HG03108 (cell line): ENCODE measurements at regions not wholly inside any gene's neighbourhood (a gene's known extent, or its start where the extent isn't known, plus 50 kb on each side); places are given as distances from the start of the nearest gene placed in this dataset.

Experiments used
- ATAC-seq: cut with Tn5 transposase; IDR thresholded peaks from one replicate; pipeline ENCODE4 v1.9.1; 2021; ENCODE audit warnings: moderate library complexity; ENCODE audit not compliant: unreplicated experiment

DNA sequence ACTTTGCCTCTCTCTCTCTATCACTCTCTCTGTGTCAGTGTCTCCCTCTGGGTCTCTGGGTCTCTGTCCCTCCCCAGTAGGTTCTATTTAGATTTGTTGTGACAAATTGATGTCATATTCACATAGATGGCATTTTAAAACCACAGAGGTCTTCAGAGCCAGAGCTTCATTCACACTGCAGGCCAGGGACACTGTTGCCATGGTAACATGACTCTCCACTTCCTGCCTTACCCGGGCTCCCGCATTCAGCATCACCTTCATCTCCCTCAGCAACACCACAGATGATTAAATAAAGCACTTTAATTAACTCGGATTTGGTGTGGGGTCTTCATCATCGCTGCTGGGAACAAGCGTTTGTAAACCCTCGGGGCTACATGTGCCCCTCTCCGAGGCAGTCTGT lies 132.6 kb downstream of the ETS2 start:
- no peak for ATAC-seq

DNA sequence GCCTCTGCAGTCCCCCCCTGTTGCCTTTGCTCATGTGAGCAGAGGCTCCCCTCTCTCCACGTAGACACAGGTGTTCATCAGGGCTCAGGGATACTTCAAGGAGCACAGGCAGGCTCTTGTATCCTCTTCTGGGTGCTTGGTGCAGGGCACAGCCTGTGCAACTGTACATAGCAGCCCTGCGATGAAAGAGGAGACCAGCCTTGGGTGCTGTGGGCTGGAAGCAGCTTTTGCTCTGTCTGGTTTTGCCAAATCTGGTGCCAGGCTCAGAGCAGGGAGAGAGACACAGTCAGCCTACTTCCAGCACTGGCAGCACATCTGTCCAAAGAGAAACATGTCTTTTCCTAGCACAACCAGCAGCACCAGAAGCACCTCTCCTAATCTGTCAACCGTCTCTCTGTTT lies 132.1 kb downstream of the ETS2 start:
- ATAC-seq = no peak

- ATAC-seq = no peak
These were observed 131.6 kb downstream of the ETS2 start for GRCh38 chr21:38937286-38937790.

GRCh38 chr21:38936240-38936639 lies 130.5 kb downstream of the ETS2 start:
- no peak for ATAC-seq

GRCh38 chr21:38933731-38934130 lies 128.0 kb downstream of the ETS2 start:
- ATAC-seq = no peak

- no peak for ATAC-seq
These were observed 125.6 kb downstream of the ETS2 start for GRCh38 chr21:38931291-38931690.

DNA sequence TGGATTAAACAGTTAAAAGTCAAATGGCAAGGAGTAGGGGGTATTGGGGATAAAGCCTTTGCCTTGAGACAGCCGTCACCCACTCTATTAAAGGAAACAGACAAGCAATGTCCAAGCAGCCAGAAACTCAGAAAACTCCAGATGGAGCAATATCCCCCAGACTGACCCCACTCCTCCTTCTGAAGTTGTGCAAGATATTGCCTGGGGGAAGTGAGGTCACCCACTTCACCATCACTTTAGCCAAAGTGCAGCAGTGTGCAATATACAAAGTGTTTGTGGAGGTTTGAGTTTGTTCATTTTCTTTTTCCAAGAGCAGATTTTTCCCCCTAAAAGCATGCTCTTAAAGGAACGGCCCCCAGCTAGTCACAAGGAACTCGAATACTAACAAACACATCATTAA lies 125.1 kb downstream of the ETS2 start:
- ATAC-seq = no peak

- ATAC-seq = no peak
These were observed 124.3 kb downstream of the ETS2 start for GRCh38 chr21:38930066-38930465.

DNA sequence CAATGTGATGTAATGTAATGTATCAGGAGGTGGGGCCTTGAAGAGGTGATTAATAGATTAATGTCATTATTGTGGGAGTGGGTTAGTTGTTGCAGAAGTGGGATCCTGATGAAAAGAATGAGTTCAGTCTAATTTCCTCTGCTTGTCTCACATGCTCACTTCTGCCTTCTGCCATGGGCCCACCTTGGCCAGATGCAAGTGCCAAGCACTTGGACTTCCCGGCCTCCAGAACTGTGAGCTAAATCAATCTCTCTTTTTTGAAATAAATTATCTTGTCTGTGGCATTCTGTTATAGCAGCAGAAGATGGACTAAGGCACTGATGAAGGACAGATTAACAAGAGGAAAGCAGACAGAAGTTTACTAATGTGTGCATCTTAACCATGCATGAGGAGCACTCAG lies 123.9 kb downstream of the ETS2 start:
- ATAC-seq = no peak

DNA sequence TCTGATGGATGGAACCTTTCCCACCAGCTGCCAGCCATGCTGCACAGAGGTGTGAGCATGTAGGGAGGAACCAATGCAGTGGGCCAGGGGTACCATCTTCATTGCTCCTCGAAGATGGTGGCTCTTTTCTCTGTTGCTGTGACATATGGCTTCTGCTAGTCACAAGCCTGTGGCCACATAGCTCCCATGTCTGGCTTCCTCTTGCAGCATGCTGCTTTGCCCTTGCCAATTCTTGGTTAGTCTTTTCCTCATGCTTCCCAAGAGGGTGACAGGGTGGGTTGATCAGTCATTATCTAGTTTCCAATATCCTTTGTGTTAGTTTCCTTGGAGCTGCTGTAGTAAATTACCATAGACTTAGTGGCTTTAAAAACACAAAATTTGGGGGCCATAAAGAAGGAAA lies 123.4 kb downstream of the ETS2 start:
- no peak for ATAC-seq

GRCh38 chr21:38927776-38928175 lies 122.0 kb downstream of the ETS2 start:
- ATAC-seq = no peak

- ATAC-seq = no peak
These were observed 120.2 kb downstream of the ETS2 start for GRCh38 chr21:38925923-38926322.

GRCh38 chr21:38925478-38925877 lies 119.7 kb downstream of the ETS2 start:
- no peak for ATAC-seq

GRCh38 chr21:38924954-38925353 lies 119.2 kb downstream of the ETS2 start:
- ATAC-seq = no peak

DNA sequence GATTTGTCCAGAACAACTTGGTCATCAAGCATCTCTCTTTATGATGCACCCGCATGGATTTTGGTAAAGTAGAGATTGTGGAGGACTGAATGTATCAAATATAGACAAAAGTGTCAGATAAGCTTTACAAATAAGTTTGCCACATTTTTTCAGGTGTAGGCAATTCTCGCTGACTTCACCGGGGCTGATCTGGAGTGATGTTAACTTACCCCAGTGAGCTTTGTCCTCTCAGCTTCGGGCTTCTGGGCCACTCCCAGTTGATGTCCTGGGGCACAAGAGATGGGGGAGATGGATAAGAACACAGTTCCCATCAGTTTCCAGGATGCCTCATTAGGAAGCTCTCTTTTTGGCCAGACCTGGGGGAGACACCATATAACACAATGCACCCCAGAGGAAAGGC lies 117.7 kb downstream of the ETS2 start:
- no peak for ATAC-seq

GRCh38 chr21:38922474-38923235 lies 116.9 kb downstream of the ETS2 start:
- no peak for ATAC-seq

- no peak for ATAC-seq
These were observed 116.0 kb downstream of the ETS2 start for GRCh38 chr21:38921511-38922251.

GRCh38 chr21:38920631-38921398 lies 115.1 kb downstream of the ETS2 start:
- ATAC-seq = no peak

DNA sequence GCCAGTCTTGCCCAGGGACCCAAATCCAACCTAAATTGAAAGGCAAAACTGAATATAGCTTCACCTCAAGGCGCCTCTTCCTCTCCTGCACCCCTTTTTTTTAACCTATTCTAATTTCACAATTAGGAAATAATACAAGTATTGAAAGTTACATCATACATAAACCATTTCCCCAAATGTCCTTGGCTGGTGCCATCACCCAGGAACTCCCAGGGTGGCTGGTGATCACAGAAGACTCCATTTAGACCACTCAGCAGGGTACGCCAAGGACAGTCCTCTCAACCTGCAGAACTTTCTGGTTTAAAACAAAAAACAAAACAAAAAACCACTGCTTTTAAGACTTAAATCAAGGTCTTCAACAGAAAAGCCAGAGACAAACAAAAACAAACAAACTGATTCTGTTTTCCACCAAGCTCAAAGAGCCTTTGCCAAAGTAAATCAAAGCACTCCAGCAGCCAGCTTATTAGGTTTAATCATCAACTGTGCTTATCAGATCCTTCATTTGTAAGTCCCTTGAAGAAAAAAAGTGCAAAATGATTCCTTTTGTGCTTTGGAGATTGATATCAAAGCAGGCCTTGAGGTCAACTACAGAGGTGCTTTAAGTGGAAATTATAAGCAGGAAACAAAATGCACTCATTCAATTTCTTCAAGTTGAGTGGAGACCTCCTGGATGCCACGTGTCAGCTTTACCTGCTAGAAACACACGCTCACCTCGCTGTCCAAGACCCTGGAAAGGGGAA lies 113.0 kb downstream of the ETS2 start:
- no peak for ATAC-seq

DNA sequence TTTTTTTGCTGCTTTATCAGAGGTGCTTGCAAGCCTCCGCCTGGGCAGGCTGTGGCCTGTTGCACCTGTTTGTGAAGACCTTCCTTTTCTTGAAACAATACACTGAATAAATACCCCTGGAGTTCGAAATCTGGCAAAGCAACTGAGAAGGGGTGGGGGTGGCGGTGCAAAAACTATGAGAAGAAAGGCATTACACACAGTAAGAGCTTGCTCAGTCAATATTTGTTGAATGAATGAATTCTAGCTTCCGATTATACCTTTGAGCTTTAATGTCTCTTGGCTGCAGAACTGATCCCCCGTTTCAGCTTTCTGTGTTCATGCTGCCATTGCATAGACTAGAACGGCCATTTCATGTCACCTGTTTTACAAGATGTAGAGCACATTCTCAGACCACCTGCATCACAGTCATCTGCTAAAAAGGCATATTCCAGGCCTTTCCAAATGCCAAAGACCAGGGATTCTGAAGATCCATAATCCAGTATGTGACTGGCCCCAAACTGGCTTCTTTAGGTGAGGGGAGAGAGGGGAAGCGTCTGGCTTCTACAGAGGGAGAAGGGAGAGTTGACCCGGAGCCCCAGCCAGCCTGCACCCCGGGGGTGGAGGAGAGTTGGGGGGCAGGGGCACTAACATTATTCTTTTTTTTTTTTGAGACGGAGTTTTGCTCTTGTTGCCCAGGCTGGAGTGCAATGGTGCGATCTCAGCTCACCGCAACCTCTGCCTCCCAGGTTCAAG lies 111.5 kb downstream of the ETS2 start:
- ATAC-seq = no peak
